LHCN-M2 (cell line): ENCODE measurements at regions not wholly inside any gene's neighbourhood (a gene's known extent, or its start where the extent isn't known, plus 50 kb on each side); places are given as distances from the start of the nearest gene placed in this dataset.

Experiments
- DNase-seq: peaks from one replicate; pipeline ENCODE4 v3.0.0-alpha.2; 2012; ENCODE audit warnings: low read depth

GRCh38 chr12:15272376-15272775 lies 49.9 kb upstream of the PTPRO start:
- peak; percentile 8 for DNase-seq
